ENCODE measurements at regions not wholly inside any gene's neighbourhood (a gene's known extent, or its start where the extent isn't known, plus 50 kb on each side); places are given as distances from the start of the nearest gene placed in this dataset.

DNA sequence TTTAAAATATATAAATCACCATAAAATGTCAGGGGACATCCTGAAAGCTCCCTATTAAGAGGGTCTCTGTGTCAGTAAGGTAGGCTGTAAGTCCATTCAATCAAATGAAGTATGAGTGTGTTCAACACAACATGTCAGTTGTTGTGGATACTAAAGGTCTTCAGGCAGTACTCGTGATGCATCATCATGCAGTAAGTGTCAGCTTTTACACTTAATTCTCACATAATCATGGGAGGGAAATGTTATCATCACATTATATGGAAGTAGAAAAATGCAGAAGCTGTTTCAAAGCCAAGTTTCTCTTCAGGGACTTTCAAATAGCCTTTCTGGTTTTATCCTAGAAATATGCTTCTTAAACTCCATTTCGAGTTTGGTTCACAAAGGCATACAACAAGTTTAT lies 477.1 kb upstream of the ID2 start:
- Histone ChIP-seq H3K27ac (ENCODE audit: low read depth in 1 of 2, low read length in 2 of 2) (peak overlapping the region in 1 of 2 donors; percentile 57), H3K4me2 (replicated peaks; ENCODE audit: extremely low read depth, low read length, poor library complexity, severe bottlenecking) (no peak overlapping the region), H3K4me1 (ENCODE audit: control insufficient read depth in 1 of 2, insufficient read depth in 2 of 2, low read length in 2 of 2) (peaks cover 0 to 2% of the 10 kb centered on the region in 2 donors), H2AFZ (ENCODE audit: insufficient read depth, low read depth, low read length, poor library complexity, severe bottlenecking) (no peak overlapping the region), H4K20me1 (ENCODE audit: insufficient read depth, low read length) (no peaks in the 10 kb centered on the region), H3K4me3 (replicated peaks in 1 of 3; ENCODE audit: low read depth in 2 of 3, low read length in 3 of 3) (no peak overlapping the region), H3K9ac (ENCODE audit: insufficient read depth, low read length, poor library complexity, severe bottlenecking) (no peak overlapping the region), H3K79me2 (ENCODE audit: insufficient read depth, low read length) (no peaks in the 10 kb centered on the region), H3K36me3 (replicated peaks in 1 of 2; ENCODE audit: control insufficient read depth in 1 of 2, insufficient read depth in 2 of 2, low read length in 2 of 2) (no peaks in the 10 kb centered on the region), H3K27me3 (ENCODE audit: control insufficient read depth in 2 of 2, insufficient read depth in 2 of 2, low read length in 2 of 2) (no peaks in the 10 kb centered on the region), H3K9me3 (replicated peaks in 1 of 2; ENCODE audit: control insufficient read depth in 1 of 2, insufficient read depth in 1 of 2, low read length in 2 of 2) (peaks cover 7 to 11% of the 10 kb centered on the region in 2 donors)
- TF ChIP-seq CTCF (IDR thresholded peaks at IDR 0.05): no peak
- intact Hi-C loops (cut with micrococcal nuclease): loop anchor here in 1 of 2 donors (5.0 kb wide), 1 partner anchor 33 kb away; no protein-coding TSS in a partner anchor
- Mint-ChIP-seq H3K4me1 (peaks cover 14% of the 10 kb centered on the region), H3K27ac (peak overlapping the region; percentile 15 to 86 (median 74)), H3K36me3 (peaks cover 5 to 12% of the 10 kb centered on the region in 2 donors), H3K27me3 (ENCODE audit: low read depth in 3 of 3) (peaks cover 0 to 4% (median 2%) of the 10 kb centered on the region in 3 donors), H3K4me3 (no peak overlapping the region), H3K9me3 (peaks cover 17 to 28% (median 19%) of the 10 kb centered on the region in 7 donors)
- no CpG with 5 or more reads among the region's 2 CpGs for WGBS (ENCODE audit: insufficient coverage)
- peak; percentile 77 to 89 (median 84) for DNase-seq

DNA sequence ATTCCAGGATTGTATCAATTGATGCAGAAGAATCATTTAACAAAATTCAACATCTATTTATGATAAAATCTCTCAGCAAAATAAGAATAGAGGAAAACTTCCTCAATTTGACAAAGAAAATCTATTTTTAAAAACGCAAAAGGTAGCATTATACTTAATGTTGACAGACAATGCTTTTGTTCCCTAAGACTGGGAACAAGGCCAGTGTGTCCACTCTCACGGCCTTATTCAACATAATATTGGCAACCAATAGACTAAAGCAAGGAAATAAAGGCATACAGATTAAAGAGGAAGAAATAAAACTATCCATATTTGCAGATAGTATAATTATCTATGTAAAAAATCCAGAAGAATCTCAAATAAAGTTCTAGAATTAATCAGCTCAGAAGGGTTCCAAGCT lies 472.4 kb upstream of the ID2 start:
- Histone ChIP-seq H3K79me2 (ENCODE audit: insufficient read depth, low read length) (no peaks in the 10 kb centered on the region), H3K27ac (ENCODE audit: low read depth in 1 of 2, low read length in 2 of 2) (no peak overlapping the region), H3K4me2 (replicated peaks; ENCODE audit: extremely low read depth, low read length, poor library complexity, severe bottlenecking) (no peak overlapping the region), H3K4me1 (ENCODE audit: control insufficient read depth in 1 of 2, insufficient read depth in 2 of 2, low read length in 2 of 2) (peaks cover 5 to 9% of the 10 kb centered on the region in 2 donors), H4K20me1 (ENCODE audit: insufficient read depth, low read length) (no peaks in the 10 kb centered on the region), H3K9ac (ENCODE audit: insufficient read depth, low read length, poor library complexity, severe bottlenecking) (no peak overlapping the region), H3K27me3 (ENCODE audit: control insufficient read depth in 2 of 2, insufficient read depth in 2 of 2, low read length in 2 of 2) (no peaks in the 10 kb centered on the region), H3K4me3 (replicated peaks in 1 of 3; ENCODE audit: low read depth in 2 of 3, low read length in 3 of 3) (no peak overlapping the region), H3K9me3 (replicated peaks in 1 of 2; ENCODE audit: control insufficient read depth in 1 of 2, insufficient read depth in 1 of 2, low read length in 2 of 2) (peaks cover 6 to 7% of the 10 kb centered on the region in 2 donors), H2AFZ (ENCODE audit: insufficient read depth, low read depth, low read length, poor library complexity, severe bottlenecking) (no peak overlapping the region), H3K36me3 (replicated peaks in 1 of 2; ENCODE audit: control insufficient read depth in 1 of 2, insufficient read depth in 2 of 2, low read length in 2 of 2) (no peaks in the 10 kb centered on the region)
- no peak for TF ChIP-seq CTCF (IDR thresholded peaks at IDR 0.05)
- DNase-seq: no peak
- Mint-ChIP-seq H3K36me3 (peaks cover 0 to 7% of the 10 kb centered on the region in 2 donors), H3K4me3 (no peak overlapping the region), H3K4me1 (peaks cover 24% of the 10 kb centered on the region), H3K27me3 (ENCODE audit: low read depth in 3 of 3) (no peaks in the 10 kb centered on the region), H3K27ac (no peak overlapping the region), H3K9me3 (peaks cover 10 to 27% (median 13%) of the 10 kb centered on the region in 7 donors)
- no CpG with 5 or more reads among the region's 2 CpGs for WGBS (ENCODE audit: insufficient coverage)
- intact Hi-C loops (cut with micrococcal nuclease): no loop called here

Data from CD14-positive monocyte (primary cell).